ENCODE measurements at regions not wholly inside any gene's neighbourhood (a gene's known extent, or its start where the extent isn't known, plus 50 kb on each side); places are given as distances from the start of the nearest gene placed in this dataset.

DNA sequence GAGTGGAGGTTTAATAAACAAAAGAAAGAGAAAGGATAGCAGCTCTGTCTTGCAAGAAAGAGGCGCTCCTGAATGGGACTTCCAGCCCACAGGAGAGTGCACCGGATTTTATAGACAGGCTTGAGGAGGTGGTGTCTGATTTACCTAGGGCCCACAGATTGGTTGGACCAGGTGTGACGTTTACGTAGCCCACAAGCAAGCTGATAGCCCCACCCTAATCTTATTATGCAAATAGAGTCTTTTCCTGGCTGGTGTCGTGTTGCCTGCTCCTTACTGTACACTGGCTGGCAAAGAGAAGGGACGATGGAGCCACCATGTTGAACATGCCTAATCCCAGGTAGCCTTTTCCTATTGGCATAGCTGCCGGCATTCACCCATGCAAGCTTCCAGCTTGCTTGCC is 319.7 kb upstream of the POM121L12 start:
- Histone ChIP-seq H3K4me2 (ENCODE audit: low read length) (no peak overlapping the region), H3K9ac (ENCODE audit: low read length) (no peak overlapping the region), H3K4me1 (ENCODE audit: insufficient read depth, low read length) (no peaks in the 10 kb centered on the region), H3K4me3 (ENCODE audit: insufficient read depth, low read depth, low read length) (no peak overlapping the region), H3K79me2 (ENCODE audit: insufficient read depth, low read length) (no peaks in the 10 kb centered on the region), H4K20me1 (ENCODE audit: insufficient read depth, low read length) (no peaks in the 10 kb centered on the region), H2AFZ (ENCODE audit: low read depth, low read length) (no peak overlapping the region), H3K27me3 (ENCODE audit: insufficient read depth, low read length) (no peaks in the 10 kb centered on the region), H3K27ac (ENCODE audit: low read depth, low read length) (no peak overlapping the region), H3K9me3 (ENCODE audit: insufficient read depth, low read depth, low read length) (no peaks in the 10 kb centered on the region), H3K36me3 (ENCODE audit: insufficient read depth, low read length) (no peaks in the 10 kb centered on the region)
- Mint-ChIP-seq H3K4me3 (ENCODE audit: unreplicated experiment) (no peak overlapping the region), H3K27ac (ENCODE audit: unreplicated experiment) (no peak overlapping the region), H3K36me3 (ENCODE audit: low read depth, unreplicated experiment) (no peaks in the 10 kb centered on the region), H3K9me3 (ENCODE audit: unreplicated experiment) (peaks cover 5% of the 10 kb centered on the region), H3K27me3 (ENCODE audit: low read depth, unreplicated experiment) (no peaks in the 10 kb centered on the region), H3K4me1 (ENCODE audit: low read depth, unreplicated experiment) (peaks cover 8% of the 10 kb centered on the region)
- FAIRE-seq (no peak), DNase-seq (ENCODE audit: low read depth) (no peak)
- TF ChIP-seq, protein P1, sequence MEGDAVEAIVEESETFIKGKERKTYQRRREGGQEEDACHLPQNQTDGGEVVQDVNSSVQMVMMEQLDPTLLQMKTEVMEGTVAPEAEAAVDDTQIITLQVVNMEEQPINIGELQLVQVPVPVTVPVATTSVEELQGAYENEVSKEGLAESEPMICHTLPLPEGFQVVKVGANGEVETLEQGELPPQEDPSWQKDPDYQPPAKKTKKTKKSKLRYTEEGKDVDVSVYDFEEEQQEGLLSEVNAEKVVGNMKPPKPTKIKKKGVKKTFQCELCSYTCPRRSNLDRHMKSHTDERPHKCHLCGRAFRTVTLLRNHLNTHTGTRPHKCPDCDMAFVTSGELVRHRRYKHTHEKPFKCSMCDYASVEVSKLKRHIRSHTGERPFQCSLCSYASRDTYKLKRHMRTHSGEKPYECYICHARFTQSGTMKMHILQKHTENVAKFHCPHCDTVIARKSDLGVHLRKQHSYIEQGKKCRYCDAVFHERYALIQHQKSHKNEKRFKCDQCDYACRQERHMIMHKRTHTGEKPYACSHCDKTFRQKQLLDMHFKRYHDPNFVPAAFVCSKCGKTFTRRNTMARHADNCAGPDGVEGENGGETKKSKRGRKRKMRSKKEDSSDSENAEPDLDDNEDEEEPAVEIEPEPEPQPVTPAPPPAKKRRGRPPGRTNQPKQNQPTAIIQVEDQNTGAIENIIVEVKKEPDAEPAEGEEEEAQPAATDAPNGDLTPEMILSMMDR (IDR thresholded peaks at IDR 0.05; ENCODE audit: insufficient read depth, low read depth, low read length): no peak
- no peak for TF ChIP-seq EZH2 (IDR thresholded peaks at IDR 0.05; ENCODE audit: insufficient read depth, low read length)

DNA sequence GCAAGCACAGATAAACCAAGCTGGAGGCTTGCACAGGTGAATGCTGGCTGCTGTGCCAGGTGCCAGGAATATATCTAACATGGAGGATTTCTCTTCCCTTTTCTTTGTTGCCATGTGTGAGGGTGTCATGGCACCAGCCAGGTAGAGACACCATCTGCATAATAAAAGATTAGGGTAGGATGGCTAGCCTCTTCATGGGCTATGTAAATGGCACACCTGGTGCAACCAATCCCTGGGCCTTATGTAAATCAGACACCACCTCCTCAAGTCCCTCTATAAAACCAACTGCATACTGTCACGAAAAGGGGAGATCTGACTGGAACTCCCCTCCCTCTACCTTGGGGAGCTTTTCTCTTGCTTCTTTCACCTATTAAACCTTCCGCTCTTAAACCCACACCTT is 322.5 kb upstream of the POM121L12 start:
- Histone ChIP-seq H3K36me3 (ENCODE audit: insufficient read depth, low read length) (no peaks in the 10 kb centered on the region), H2AFZ (ENCODE audit: low read depth, low read length) (no peak overlapping the region), H3K79me2 (ENCODE audit: insufficient read depth, low read length) (no peaks in the 10 kb centered on the region), H3K9me3 (ENCODE audit: insufficient read depth, low read depth, low read length) (peaks cover 5% of the 10 kb centered on the region), H3K4me3 (ENCODE audit: insufficient read depth, low read depth, low read length) (no peak overlapping the region), H3K27me3 (ENCODE audit: insufficient read depth, low read length) (no peaks in the 10 kb centered on the region), H3K4me2 (ENCODE audit: low read length) (no peak overlapping the region), H4K20me1 (ENCODE audit: insufficient read depth, low read length) (no peaks in the 10 kb centered on the region), H3K27ac (ENCODE audit: low read depth, low read length) (no peak overlapping the region), H3K4me1 (ENCODE audit: insufficient read depth, low read length) (no peaks in the 10 kb centered on the region), H3K9ac (ENCODE audit: low read length) (no peak overlapping the region)
- FAIRE-seq (no peak), DNase-seq (ENCODE audit: low read depth) (no peak)
- Mint-ChIP-seq H3K27ac (ENCODE audit: unreplicated experiment) (no peak overlapping the region), H3K4me1 (ENCODE audit: low read depth, unreplicated experiment) (peaks cover 8% of the 10 kb centered on the region), H3K27me3 (ENCODE audit: low read depth, unreplicated experiment) (no peaks in the 10 kb centered on the region), H3K4me3 (ENCODE audit: unreplicated experiment) (no peak overlapping the region), H3K36me3 (ENCODE audit: low read depth, unreplicated experiment) (no peaks in the 10 kb centered on the region), H3K9me3 (ENCODE audit: unreplicated experiment) (peaks cover 8% of the 10 kb centered on the region)
- TF ChIP-seq EZH2 (IDR thresholded peaks at IDR 0.05; ENCODE audit: insufficient read depth, low read length): no peak
- TF ChIP-seq, protein P1 (IDR thresholded peaks at IDR 0.05; ENCODE audit: insufficient read depth, low read depth, low read length): no peak

DNA sequence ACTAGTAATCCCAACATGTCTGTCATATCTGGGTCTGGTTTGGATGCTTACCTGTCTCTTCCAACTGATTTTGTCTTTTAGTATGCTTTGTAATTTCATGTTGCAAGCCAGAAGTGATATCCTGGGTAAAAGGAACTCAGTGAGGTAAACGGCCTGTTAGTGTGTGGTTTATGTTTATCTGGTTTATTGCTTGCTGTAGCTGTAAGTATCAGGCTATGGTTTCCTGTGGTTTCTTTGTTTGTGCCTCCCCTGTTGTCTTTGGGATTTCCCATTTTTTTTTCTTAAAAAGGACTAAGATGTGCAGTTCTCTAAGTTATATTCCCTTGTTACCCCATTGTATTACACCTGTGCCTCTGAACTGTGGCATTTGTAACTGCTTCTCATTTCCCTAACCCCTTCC is 323.5 kb upstream of the POM121L12 start:
- no peaks in the 10 kb centered on the region for H3K36me3 ChIP-seq (ENCODE audit: insufficient read depth, low read length)
- H3K79me2 ChIP-seq (ENCODE audit: insufficient read depth, low read length): no peaks in the 10 kb centered on the region
- Mint-ChIP-seq H3K4me3 (ENCODE audit: unreplicated experiment) (no peak overlapping the region), H3K36me3 (ENCODE audit: low read depth, unreplicated experiment) (no peaks in the 10 kb centered on the region), H3K9me3 (ENCODE audit: unreplicated experiment) (peaks cover 8% of the 10 kb centered on the region), H3K4me1 (ENCODE audit: low read depth, unreplicated experiment) (peaks cover 8% of the 10 kb centered on the region), H3K27ac (ENCODE audit: unreplicated experiment) (no peak overlapping the region), H3K27me3 (ENCODE audit: low read depth, unreplicated experiment) (no peaks in the 10 kb centered on the region)
- H3K4me2 ChIP-seq (ENCODE audit: low read length): no peak overlapping the region
- H4K20me1 ChIP-seq (ENCODE audit: insufficient read depth, low read length): no peaks in the 10 kb centered on the region
- no peak overlapping the region for H3K4me3 ChIP-seq (ENCODE audit: insufficient read depth, low read depth, low read length)
- DNase-seq (ENCODE audit: low read depth): no peak
- H3K9me3 ChIP-seq (ENCODE audit: insufficient read depth, low read depth, low read length): peaks cover 5% of the 10 kb centered on the region
- FAIRE-seq: no peak
- H2AFZ ChIP-seq (ENCODE audit: low read depth, low read length): no peak overlapping the region
- H3K4me1 ChIP-seq (ENCODE audit: insufficient read depth, low read length): no peaks in the 10 kb centered on the region
- H3K9ac ChIP-seq (ENCODE audit: low read length): no peak overlapping the region
- H3K27me3 ChIP-seq (ENCODE audit: insufficient read depth, low read length): no peaks in the 10 kb centered on the region
- TF ChIP-seq EZH2 (IDR thresholded peaks at IDR 0.05; ENCODE audit: insufficient read depth, low read length): no peak
- TF ChIP-seq, protein P1 (IDR thresholded peaks at IDR 0.05; ENCODE audit: insufficient read depth, low read depth, low read length): no peak
- no peak overlapping the region for H3K27ac ChIP-seq (ENCODE audit: low read depth, low read length)

Data from astrocyte (in vitro differentiated cells and primary cell).